ENCODE measurements at regions not wholly inside any gene's neighbourhood (a gene's known extent, or its start where the extent isn't known, plus 50 kb on each side); places are given as distances from the start of the nearest gene placed in this dataset.
"Not testable (repeated sequence)": the region's sequence is repeated elsewhere in the genome, so short reads cannot be mapped to it uniquely, and the experiment has no call there.

DNA sequence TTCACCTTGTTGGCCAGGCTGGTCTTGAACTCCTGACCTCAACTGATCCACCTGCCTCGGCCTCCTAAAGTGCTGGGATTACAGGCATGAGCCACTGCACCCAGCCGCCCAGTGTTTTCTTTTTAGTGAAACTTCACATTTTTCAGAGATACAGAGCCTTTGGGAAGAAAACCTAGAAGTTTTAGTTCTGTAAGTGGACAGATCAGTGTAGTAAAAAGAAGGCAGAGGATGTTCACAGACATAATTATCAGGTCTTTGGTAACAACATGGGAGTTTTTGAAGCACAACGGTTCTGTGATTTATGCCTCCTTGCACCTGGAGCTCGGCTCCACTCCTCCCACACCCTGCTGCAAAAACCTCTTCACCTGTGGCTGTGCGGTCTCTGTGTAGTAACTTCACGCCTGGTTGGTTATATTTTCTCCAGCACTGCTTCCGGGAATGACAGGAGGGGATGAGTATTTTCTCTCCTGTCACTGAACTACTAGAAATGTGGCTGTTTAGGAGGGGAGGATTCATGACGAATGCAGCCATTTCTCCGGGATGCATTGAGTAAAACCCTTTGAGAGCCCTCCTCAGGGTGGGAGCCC lies 67.0 kb downstream of the ARF6 start:
- Histone ChIP-seq H3K27ac (no peak overlapping the region), H3K4me3 (no peak overlapping the region), H3K4me1 (no peaks in the 10 kb centered on the region), H3K36me3 (no peaks in the 10 kb centered on the region), H3K9me3 (no peaks in the 10 kb centered on the region), H3K27me3 (no peaks in the 10 kb centered on the region)
- intact Hi-C loops (cut with DNase I; ENCODE audit: low total_unique reads) = no loop called here
- TF ChIP-seq, protein P1, sequence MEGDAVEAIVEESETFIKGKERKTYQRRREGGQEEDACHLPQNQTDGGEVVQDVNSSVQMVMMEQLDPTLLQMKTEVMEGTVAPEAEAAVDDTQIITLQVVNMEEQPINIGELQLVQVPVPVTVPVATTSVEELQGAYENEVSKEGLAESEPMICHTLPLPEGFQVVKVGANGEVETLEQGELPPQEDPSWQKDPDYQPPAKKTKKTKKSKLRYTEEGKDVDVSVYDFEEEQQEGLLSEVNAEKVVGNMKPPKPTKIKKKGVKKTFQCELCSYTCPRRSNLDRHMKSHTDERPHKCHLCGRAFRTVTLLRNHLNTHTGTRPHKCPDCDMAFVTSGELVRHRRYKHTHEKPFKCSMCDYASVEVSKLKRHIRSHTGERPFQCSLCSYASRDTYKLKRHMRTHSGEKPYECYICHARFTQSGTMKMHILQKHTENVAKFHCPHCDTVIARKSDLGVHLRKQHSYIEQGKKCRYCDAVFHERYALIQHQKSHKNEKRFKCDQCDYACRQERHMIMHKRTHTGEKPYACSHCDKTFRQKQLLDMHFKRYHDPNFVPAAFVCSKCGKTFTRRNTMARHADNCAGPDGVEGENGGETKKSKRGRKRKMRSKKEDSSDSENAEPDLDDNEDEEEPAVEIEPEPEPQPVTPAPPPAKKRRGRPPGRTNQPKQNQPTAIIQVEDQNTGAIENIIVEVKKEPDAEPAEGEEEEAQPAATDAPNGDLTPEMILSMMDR (IDR thresholded peaks at IDR 0.05) = no peak
- no peak for TF ChIP-seq POLR2A (IDR thresholded peaks at IDR 0.05)
- no peak for DNase-seq

DNA sequence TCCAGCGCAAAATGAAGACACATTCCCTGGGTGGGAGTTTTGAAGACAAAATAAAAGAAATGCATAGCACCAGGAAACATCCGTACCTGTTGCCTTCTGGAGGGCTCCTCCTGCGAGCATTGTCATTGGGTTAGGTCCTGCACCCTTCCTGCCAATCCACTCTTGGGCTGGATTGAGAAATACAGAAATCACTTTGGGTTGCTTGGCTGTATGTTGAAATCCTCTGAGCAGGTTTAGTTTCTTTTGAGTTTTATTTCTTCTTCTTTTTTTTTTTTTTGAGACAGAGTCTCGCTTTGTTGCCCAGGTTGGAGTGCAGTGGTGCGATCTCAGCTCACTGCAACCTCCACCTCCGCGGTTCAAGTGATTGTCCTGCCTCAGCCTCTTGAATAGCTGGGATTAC lies 67.6 kb downstream of the ARF6 start:
- no peak overlapping the region for H3K27ac ChIP-seq
- H3K36me3 ChIP-seq = no peaks in the 10 kb centered on the region
- intact Hi-C loops (cut with DNase I; ENCODE audit: low total_unique reads) = no loop called here
- no peak overlapping the region for H3K4me3 ChIP-seq
- H3K4me1 ChIP-seq = no peaks in the 10 kb centered on the region
- no peaks in the 10 kb centered on the region for H3K27me3 ChIP-seq
- TF ChIP-seq, protein P1 (IDR thresholded peaks at IDR 0.05) = no peak
- TF ChIP-seq POLR2A (IDR thresholded peaks at IDR 0.05) = no peak
- no peak for DNase-seq
- H3K9me3 ChIP-seq = no peaks in the 10 kb centered on the region

DNA sequence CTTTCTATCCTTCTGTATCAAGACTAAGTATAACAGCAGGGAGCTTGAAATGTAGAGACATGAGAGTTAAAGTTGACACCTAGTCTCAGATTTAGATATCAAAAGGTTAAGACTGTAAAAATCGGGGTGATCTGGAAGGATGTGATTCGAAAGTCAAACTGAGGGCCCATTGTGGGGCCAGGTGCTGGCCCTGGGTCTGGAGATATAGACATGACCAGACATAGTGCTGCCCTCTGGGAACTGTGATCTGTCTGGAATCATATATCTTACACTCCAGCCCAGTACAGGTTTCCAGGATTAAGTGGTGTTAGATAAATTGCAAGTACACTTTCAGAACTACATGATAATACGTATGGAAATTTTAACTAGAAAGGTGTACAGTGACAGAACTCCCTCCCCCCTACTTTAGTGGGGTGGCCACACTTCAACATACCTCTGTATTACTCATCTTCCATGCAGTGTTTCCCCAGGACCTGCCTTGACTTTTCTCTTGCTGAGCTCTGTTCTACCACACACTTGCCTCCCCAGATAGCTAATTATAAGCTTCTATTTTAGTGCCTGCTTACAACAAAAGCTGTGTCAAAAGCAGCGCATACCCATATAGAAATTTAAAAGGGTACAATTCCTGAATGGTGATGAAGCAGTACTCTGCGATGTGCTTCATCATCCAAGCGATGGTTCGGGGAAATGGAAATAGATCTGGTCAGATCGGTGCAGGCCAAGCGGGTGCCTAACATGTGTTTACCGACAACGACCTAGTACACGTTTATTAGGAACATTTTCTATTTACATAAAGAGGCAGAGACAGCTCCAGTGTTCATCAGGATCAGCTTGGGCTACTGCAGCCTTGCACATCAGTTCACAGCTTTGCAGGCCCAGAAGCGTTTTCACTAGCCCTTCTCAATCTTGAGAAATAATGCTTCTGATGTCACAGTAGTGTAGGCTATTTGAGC lies 68.7 kb downstream of the ARF6 start:
- H3K4me3 ChIP-seq = no peak overlapping the region
- H3K9me3 ChIP-seq = no peaks in the 10 kb centered on the region
- H3K4me1 ChIP-seq = no peaks in the 10 kb centered on the region
- no peak for TF ChIP-seq POLR2A (IDR thresholded peaks at IDR 0.05)
- TF ChIP-seq, protein P1 (IDR thresholded peaks at IDR 0.05) = no peak
- no peak for DNase-seq
- no peak overlapping the region for H3K27ac ChIP-seq
- H3K36me3 ChIP-seq = no peaks in the 10 kb centered on the region
- H3K27me3 ChIP-seq = no peaks in the 10 kb centered on the region
- intact Hi-C loops (cut with DNase I; ENCODE audit: low total_unique reads) = no loop called here

DNA sequence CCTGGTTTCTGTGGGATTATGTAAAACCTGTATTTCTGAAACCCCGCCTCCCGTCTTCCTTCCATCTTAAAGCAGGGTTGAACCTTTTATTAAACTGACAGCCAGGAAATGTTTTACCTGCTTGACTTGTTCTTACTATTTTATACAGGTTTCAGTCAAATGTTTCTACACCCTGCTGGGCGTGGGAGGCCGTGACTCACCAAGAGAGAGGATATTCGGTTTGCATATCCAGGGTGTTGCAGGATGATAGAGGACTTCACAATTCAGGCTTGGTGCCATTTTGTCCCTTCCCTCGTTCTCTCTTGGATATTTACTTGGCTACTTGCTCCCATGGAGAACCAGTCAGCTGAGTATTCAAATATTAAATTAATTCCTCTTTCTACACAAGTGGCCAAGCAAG lies 69.7 kb downstream of the ARF6 start:
- Histone ChIP-seq H3K27me3 (no peaks in the 10 kb centered on the region), H3K4me3 (no peak overlapping the region), H3K36me3 (no peaks in the 10 kb centered on the region), H3K9me3 (no peaks in the 10 kb centered on the region), H3K27ac (no peak overlapping the region), H3K4me1 (no peaks in the 10 kb centered on the region)
- no peak for DNase-seq
- no peak for TF ChIP-seq POLR2A (IDR thresholded peaks at IDR 0.05)
- TF ChIP-seq, protein P1 (IDR thresholded peaks at IDR 0.05) = no peak
- intact Hi-C loops (cut with DNase I; ENCODE audit: low total_unique reads) = no loop called here

DNA sequence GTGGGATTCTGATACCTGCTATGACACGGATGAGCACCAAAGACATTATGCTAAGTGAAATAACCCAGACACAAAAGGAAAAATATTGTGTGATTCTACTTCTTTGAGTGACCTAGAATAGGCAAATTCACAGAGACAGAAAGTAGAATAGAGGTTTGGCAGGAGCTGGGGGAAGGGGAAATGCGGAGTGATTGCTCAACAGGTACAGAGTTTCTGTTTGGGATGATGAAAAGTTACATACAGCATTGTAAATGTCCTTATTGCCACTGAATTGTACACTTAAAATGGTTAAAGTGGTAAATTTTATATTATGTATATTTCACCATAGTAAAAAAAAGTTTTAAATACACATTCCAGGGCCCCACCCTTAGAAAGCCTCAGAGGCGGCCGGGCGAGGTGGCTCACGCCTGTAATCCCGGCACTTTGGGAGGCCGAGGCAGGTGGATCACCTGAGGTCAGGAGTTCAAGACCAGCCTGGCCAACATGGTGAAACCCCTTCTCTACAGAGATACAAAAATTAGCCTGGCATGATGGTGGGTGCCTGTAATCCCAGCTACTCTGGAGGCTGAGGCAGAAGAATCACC lies 72.3 kb downstream of the ARF6 start:
- intact Hi-C loops (cut with DNase I; ENCODE audit: low total_unique reads); H3K9me3 ChIP-seq; H3K27me3 ChIP-seq; H3K4me1 ChIP-seq; H3K36me3 ChIP-seq; H3K4me3 ChIP-seq; DNase-seq; H3K27ac ChIP-seq: not testable (repeated sequence)
